ENCODE measurements at regions not wholly inside any gene's neighbourhood (a gene's known extent, or its start where the extent isn't known, plus 50 kb on each side); places are given as distances from the start of the nearest gene placed in this dataset.

DNA sequence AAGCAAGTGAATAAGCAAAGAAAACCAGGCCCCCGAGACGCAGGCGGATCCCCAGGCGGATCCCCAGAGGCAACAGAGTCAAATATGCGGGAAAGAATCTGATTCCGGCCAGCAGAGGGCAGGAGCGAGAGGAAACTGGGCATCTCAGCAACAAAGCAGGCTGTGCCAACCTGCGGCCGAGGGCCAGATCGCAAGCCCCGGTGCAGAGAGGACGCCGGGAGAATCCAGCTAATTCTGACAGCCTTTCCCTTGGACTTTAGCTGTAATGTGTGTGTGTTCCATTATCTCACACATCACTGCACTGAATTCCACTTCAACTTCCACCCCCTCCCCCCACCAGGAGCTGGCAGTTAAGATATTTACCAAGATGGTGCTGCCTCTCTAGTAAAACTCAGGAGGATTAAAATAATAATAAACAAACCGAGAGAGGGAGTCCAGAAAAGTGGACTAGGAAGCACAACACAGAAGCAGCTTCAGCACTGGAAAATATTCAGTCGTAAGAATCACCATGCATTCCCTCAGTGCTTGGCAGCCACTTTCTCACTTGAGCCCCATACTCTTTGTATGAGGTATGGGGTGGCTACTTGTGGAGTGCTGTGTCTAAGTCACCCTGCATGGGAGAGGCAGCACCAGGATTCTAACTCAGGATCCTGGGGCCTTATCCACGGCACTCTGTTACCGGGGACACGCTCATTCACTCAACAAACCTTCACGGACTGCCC lies 66.2 kb upstream of the SNX9 start:
- DNase-seq (ENCODE audit: extremely low read depth in 1 of 4, low spot score in 3 of 4) (peak; percentile 75 to 89 (median 78)), ATAC-seq (peak; percentile 81), FAIRE-seq (no peak)
- WGBS (ENCODE audit: insufficient coverage, low coverage, missing lambda C conversion rate): 26% methylated on average over 19 of the region's 19 CpGs
- no peaks in the 10 kb centered on the region for H3K79me2 ChIP-seq (ENCODE audit: control insufficient read depth, insufficient read depth, low read length)
- no peaks in the 10 kb centered on the region for H3K9me3 ChIP-seq (replicated peaks; ENCODE audit: control insufficient read depth, insufficient read depth, low read depth, low read length)
- H3K4me1 ChIP-seq (replicated peaks in 1 of 2; ENCODE audit: control insufficient read depth in 2 of 2, insufficient read depth in 2 of 2, low read length in 2 of 2): peaks cover 31 to 55% of the 10 kb centered on the region in 2 experiments
- H2AFZ ChIP-seq (ENCODE audit: low read depth, low read length): peak overlapping the region; percentile 90
- no peak overlapping the region for H3K4me3 ChIP-seq
- no TSS peak for BruUV-seq (replicated peaks)
- H4K20me1 ChIP-seq (replicated peaks; ENCODE audit: control insufficient read depth, insufficient read depth, low read length): no peaks in the 10 kb centered on the region
- H3K4me2 ChIP-seq (ENCODE audit: insufficient read depth, low read length): peak overlapping the region; percentile 49
- intact Hi-C loops (cut with micrococcal nuclease): loop anchor here (1.0 to 2.0 kb wide), 3 partner anchors 116 to 316 kb away; no protein-coding TSS in a partner anchor
- in situ Hi-C loops (cut with MboI): loop anchor here (5.0 kb wide), 2 partner anchors 60 to 115 kb away; no protein-coding TSS in a partner anchor
- no peaks in the 10 kb centered on the region for H3K9me1 ChIP-seq (ENCODE audit: control insufficient read depth, insufficient read depth, low read length)
- peak overlapping the region; percentile 4 to 9; a peak in 2 of 4 replicates for H3K9ac ChIP-seq (ENCODE audit: insufficient read depth in 1 of 2, low read depth in 2 of 2, low read length in 2 of 2)
- H3K27ac ChIP-seq (ENCODE audit: extremely low read depth, low read depth, low read length): peak overlapping the region; percentile 34; the same call in 2 of the 3 replicates
- CTCF ChIA-PET (ENCODE audit: low intra/inter-chr PET ratio): interaction anchor here (2.5 kb wide), 1 partner anchor 117 kb away, joined by 11 read pairs; no protein-coding TSS in a partner anchor
- no peaks in the 10 kb centered on the region for H3K36me3 ChIP-seq (ENCODE audit: control insufficient read depth, insufficient read depth, low read length)
- no peaks in the 10 kb centered on the region for H3K27me3 ChIP-seq (ENCODE audit: control insufficient read depth in 2 of 2, insufficient read depth in 2 of 2, low read length in 2 of 2)
- POLR2A ChIA-PET: interaction anchor here (0.7 to 1.7 kb wide), 3 partner anchors 13 to 82 kb away, joined by 3 to 4 read pairs (median 4); no protein-coding TSS in a partner anchor
- TF ChIP-seq CEBPG (CRISPR knock-in tag; IDR thresholded peaks at IDR 0.05) (0 out of 2 replicates have a peak, but pooled peaks have one; percentile 12), CEBPG (tag; conservative IDR thresholded peaks at IDR 0.05 in 1 of 2, IDR thresholded peaks at IDR 0.05 in 1 of 2) (no peak), TAF9B (IDR thresholded peaks at IDR 0.05; ENCODE audit: partially characterized antibody) (no peak), CEBPB (tag; IDR thresholded peaks at IDR 0.05) (no peak), STAG1 (CRISPR knock-in tag; IDR thresholded peaks at IDR 0.05; ENCODE audit: borderline replicate concordance) (0 out of 2 replicates have a peak, but pooled peaks have one; percentile 18), CREM (IDR thresholded peaks at IDR 0.05; ENCODE audit: low read depth) (0 out of 2 replicates have a peak, but pooled peaks have one; percentile 9), PHTF2 (CRISPR knock-in tag; IDR thresholded peaks at IDR 0.05) (no peak)
- TF ChIP-seq, protein P1, sequence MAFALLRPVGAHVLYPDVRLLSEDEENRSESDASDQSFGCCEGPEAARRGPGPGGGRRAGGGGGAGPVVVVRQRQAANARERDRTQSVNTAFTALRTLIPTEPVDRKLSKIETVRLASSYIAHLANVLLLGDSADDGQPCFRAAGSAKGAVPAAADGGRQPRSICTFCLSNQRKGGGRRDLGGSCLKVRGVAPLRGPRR (CRISPR knock-in tag; IDR thresholded peaks at IDR 0.05): no peak
- TF ChIP-seq, protein P2, sequence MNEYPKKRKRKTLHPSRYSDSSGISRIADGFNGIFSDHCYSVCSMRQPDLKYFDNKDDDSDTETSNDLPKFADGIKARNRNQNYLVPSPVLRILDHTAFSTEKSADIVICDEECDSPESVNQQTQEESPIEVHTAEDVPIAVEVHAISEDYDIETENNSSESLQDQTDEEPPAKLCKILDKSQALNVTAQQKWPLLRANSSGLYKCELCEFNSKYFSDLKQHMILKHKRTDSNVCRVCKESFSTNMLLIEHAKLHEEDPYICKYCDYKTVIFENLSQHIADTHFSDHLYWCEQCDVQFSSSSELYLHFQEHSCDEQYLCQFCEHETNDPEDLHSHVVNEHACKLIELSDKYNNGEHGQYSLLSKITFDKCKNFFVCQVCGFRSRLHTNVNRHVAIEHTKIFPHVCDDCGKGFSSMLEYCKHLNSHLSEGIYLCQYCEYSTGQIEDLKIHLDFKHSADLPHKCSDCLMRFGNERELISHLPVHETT (CRISPR knock-in tag; conservative IDR thresholded peaks at IDR 0.05 in 1 of 2, IDR thresholded peaks at IDR 0.05 in 1 of 2): peak in 1 of 2 experiments; percentile 44; a peak in 1 of 4 replicates
- TF ChIP-seq, protein P3, sequence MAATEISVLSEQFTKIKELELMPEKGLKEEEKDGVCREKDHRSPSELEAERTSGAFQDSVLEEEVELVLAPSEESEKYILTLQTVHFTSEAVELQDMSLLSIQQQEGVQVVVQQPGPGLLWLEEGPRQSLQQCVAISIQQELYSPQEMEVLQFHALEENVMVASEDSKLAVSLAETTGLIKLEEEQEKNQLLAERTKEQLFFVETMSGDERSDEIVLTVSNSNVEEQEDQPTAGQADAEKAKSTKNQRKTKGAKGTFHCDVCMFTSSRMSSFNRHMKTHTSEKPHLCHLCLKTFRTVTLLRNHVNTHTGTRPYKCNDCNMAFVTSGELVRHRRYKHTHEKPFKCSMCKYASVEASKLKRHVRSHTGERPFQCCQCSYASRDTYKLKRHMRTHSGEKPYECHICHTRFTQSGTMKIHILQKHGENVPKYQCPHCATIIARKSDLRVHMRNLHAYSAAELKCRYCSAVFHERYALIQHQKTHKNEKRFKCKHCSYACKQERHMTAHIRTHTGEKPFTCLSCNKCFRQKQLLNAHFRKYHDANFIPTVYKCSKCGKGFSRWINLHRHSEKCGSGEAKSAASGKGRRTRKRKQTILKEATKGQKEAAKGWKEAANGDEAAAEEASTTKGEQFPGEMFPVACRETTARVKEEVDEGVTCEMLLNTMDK (IDR thresholded peaks at IDR 0.05; ENCODE audit: borderline replicate concordance, insufficient read depth, low read depth, low read length, poor library complexity, severe bottlenecking): no peak
- TF ChIP-seq, protein P4, sequence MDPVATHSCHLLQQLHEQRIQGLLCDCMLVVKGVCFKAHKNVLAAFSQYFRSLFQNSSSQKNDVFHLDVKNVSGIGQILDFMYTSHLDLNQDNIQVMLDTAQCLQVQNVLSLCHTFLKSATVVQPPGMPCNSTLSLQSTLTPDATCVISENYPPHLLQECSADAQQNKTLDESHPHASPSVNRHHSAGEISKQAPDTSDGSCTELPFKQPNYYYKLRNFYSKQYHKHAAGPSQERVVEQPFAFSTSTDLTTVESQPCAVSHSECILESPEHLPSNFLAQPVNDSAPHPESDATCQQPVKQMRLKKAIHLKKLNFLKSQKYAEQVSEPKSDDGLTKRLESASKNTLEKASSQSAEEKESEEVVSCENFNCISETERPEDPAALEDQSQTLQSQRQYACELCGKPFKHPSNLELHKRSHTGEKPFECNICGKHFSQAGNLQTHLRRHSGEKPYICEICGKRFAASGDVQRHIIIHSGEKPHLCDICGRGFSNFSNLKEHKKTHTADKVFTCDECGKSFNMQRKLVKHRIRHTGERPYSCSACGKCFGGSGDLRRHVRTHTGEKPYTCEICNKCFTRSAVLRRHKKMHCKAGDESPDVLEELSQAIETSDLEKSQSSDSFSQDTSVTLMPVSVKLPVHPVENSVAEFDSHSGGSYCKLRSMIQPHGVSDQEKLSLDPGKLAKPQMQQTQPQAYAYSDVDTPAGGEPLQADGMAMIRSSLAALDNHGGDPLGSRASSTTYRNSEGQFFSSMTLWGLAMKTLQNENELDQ (CRISPR knock-in tag; IDR thresholded peaks at IDR 0.05; ENCODE audit: borderline replicate concordance): peak; percentile 72; the same call in 1 of the 2 replicates

Measured in K562 (cell line).